H1 (cell line): ENCODE measurements at regions not wholly inside any gene's neighbourhood (a gene's known extent, or its start where the extent isn't known, plus 50 kb on each side); places are given as distances from the start of the nearest gene placed in this dataset.

Source experiments
- CTCF ChIA-PET: fragments of 300-600 bp; sonication (Branson Sonifier 250); formaldehyde crosslinking; loops from one replicate; lab custom pipeline; 2021; ENCODE audit not compliant: partially characterized antibody; lab: Charles Lee
- POLR2A ChIA-PET: fragments of 300-600 bp; sonication (Branson Sonifier 250); formaldehyde crosslinking; loops from one replicate; lab custom pipeline; 2021; ENCODE audit warnings: inconsistent platforms; ENCODE audit not compliant: partially characterized antibody; lab: Charles Lee
- DNase-seq, 2 experiments: peaks; one replicate each; pipeline versions ENCODE4 v3.0.0 to v3.0.0-alpha.2; 2010 to 2022; ENCODE audit warnings: low spot score in 2 of 2, low read depth in 1 of 2, mixed read lengths in 1 of 2
- FAIRE-seq: peaks from 2 replicates; lab custom pipeline; 2011; peaks lifted over from hg19 to GRCh38; lab: Jason Lieb, UNC
- H2AFZ ChIP-seq: 2 replicates; pipeline ENCODE4 v1.8.1; 2012; ENCODE audit warnings: low read length, inconsistent platforms
- H2AK5ac ChIP-seq: 2 replicates; pipeline ENCODE4 v1.6.1; 2013; ENCODE audit warnings: low read depth, low read length
- H2BK120ac ChIP-seq: replicated peaks from 2 replicates; pipeline ENCODE3; 2013; ENCODE audit warnings: low read depth, low read length, inconsistent platforms
- H2BK12ac ChIP-seq: 2 replicates; pipeline ENCODE4 v1.6.1; 2013; ENCODE audit warnings: low read depth, low read length
- H2BK15ac ChIP-seq: 2 replicates; pipeline ENCODE4 v1.6.1; 2013; ENCODE audit warnings: low read length
- H2BK20ac ChIP-seq: 2 replicates; pipeline ENCODE4 v1.6.1; 2013; ENCODE audit warnings: low read length
- H2BK5ac ChIP-seq: 2 replicates; pipeline ENCODE4 v1.6.1; 2013; ENCODE audit warnings: low read depth, low read length
- H3K14ac ChIP-seq: 2 replicates; pipeline ENCODE4 v1.6.1; 2013; ENCODE audit warnings: inconsistent platforms; ENCODE audit not compliant: insufficient read length
- H3K18ac ChIP-seq: 2 replicates; pipeline ENCODE4 v1.6.1; 2013; ENCODE audit warnings: low read length; ENCODE audit errors: extremely low read depth
- H3K23ac ChIP-seq: 2 replicates; pipeline ENCODE4 v1.6.1; 2013; ENCODE audit warnings: inconsistent platforms; ENCODE audit not compliant: insufficient read length
- H3K23me2 ChIP-seq: 2 replicates; pipeline ENCODE4 v1.6.1; 2013; ENCODE audit warnings: low read depth, low read length
- H3K27ac ChIP-seq: 2 replicates; pipeline ENCODE4 v1.6.1; 2011; ENCODE audit warnings: low read depth, low read length, inconsistent platforms
- H3K27me3 ChIP-seq, 4 experiments: replicated peaks in 1 of 4; 1 replicate in 1 of 4; 2 replicates in 3 of 4; pipeline versions ENCODE4 v1.6.1 to v1.8.1; 2011 to 2013; ENCODE audit warnings: low read length in 3 of 4, mild to moderate bottlenecking in 3 of 4, inconsistent platforms in 2 of 4, mixed read lengths in 2 of 4, moderate library complexity in 1 of 4; ENCODE audit not compliant: control insufficient read depth in 3 of 4, insufficient read depth in 3 of 4; ENCODE audit errors: extremely low read depth in 1 of 4
- H3K36me3 ChIP-seq, 4 experiments: 2 replicates each; pipeline versions ENCODE4 v1.6.1 to v1.8.1; 2011 to 2013; ENCODE audit warnings: mild to moderate bottlenecking in 4 of 4, low read length in 3 of 4, moderate library complexity in 2 of 4, control low read depth in 1 of 4, inconsistent platforms in 1 of 4; ENCODE audit not compliant: insufficient read depth in 4 of 4, control insufficient read depth in 2 of 4
- H3K4ac ChIP-seq: replicated peaks from 2 replicates; pipeline ENCODE3; 2013; ENCODE audit warnings: low read length, low read depth, mixed read lengths, inconsistent platforms; ENCODE audit not compliant: insufficient read length
- H3K4me1 ChIP-seq, 4 experiments: replicated peaks in 1 of 4; 1 replicate in 1 of 4; 2 replicates in 3 of 4; pipeline versions ENCODE4 v1.6.1 to v1.8.1; 2011 to 2013; ENCODE audit warnings: low read length in 3 of 4, inconsistent platforms in 2 of 4, mixed read lengths in 1 of 4; ENCODE audit not compliant: insufficient read depth in 4 of 4, control insufficient read depth in 3 of 4
- H3K4me2 ChIP-seq, 2 experiments: 2 replicates each; pipeline versions ENCODE4 v1.6.1 to v1.8.1; 2011 to 2013; ENCODE audit warnings: low read depth in 2 of 2, low read length in 2 of 2, control low read depth in 1 of 2, inconsistent platforms in 1 of 2, mild to moderate bottlenecking in 1 of 2; ENCODE audit not compliant: insufficient read depth in 1 of 2
- H3K4me3 ChIP-seq, 4 experiments: fragments of 200-600, 300-600 bp in 1 of 4; sonication (generic), shearing (Covaris generic), sonication (Bioruptor Twin) in 1 of 4; 2 replicates each; pipeline versions ENCODE4 v1.5.1 to v1.8.1; 2011 to 2016; ENCODE audit warnings: low read length in 4 of 4, low read depth in 3 of 4, control low read depth in 2 of 4, inconsistent platforms in 2 of 4, mild to moderate bottlenecking in 2 of 4, mixed read lengths in 1 of 4, moderate library complexity in 1 of 4; ENCODE audit not compliant: insufficient read depth in 2 of 4; ENCODE audit errors: extremely low read depth in 1 of 4
- H3K56ac ChIP-seq: replicated peaks from 2 replicates; pipeline ENCODE3; 2013; ENCODE audit warnings: low read depth, mild to moderate bottlenecking, mixed read lengths, low read length, inconsistent platforms; ENCODE audit not compliant: insufficient read length
- H3K79me1 ChIP-seq: 2 replicates; pipeline ENCODE4 v1.6.1; 2013; ENCODE audit warnings: low read depth, low read length, control low read depth
- H3K79me2 ChIP-seq, 2 experiments: 2 replicates each; pipeline versions ENCODE4 v1.6.1 to v1.8.1; 2012 to 2013; ENCODE audit warnings: low read length in 2 of 2, mild to moderate bottlenecking in 2 of 2, inconsistent platforms in 1 of 2; ENCODE audit not compliant: insufficient read depth in 2 of 2, control insufficient read depth in 1 of 2
- H3K9ac ChIP-seq, 4 experiments: replicated peaks in 1 of 4; 1 replicate in 1 of 4; 2 replicates in 3 of 4; pipeline versions ENCODE4 v1.6.1 to v1.8.1; 2011 to 2013; ENCODE audit warnings: low read depth in 3 of 4, low read length in 3 of 4, control low read depth in 2 of 4, mild to moderate bottlenecking in 2 of 4, moderate library complexity in 2 of 4, inconsistent platforms in 1 of 4; ENCODE audit errors: extremely low read depth in 1 of 4
- H3K9me3 ChIP-seq, 2 experiments: 2 replicates each; pipeline versions ENCODE4 v1.6.1 to v1.8.1; 2012 to 2013; ENCODE audit warnings: mild to moderate bottlenecking in 2 of 2, moderate library complexity in 2 of 2, control low read depth in 1 of 2, inconsistent platforms in 1 of 2, low read depth in 1 of 2, low read length in 1 of 2, mixed read lengths in 1 of 2; ENCODE audit not compliant: insufficient read depth in 2 of 2
- H4K20me1 ChIP-seq, 2 experiments: replicated peaks in 1 of 2; 2 replicates each; pipeline versions ENCODE3 to v1.8.1; 2011 to 2013; ENCODE audit warnings: inconsistent platforms in 2 of 2, low read length in 2 of 2, mild to moderate bottlenecking in 1 of 2; ENCODE audit not compliant: insufficient read depth in 2 of 2, control insufficient read depth in 1 of 2
- H4K5ac ChIP-seq: 2 replicates; pipeline ENCODE4 v1.6.1; 2013; ENCODE audit warnings: low read length, low read depth, mixed read lengths, inconsistent platforms; ENCODE audit not compliant: insufficient read length
- H4K8ac ChIP-seq: 2 replicates; pipeline ENCODE4 v1.8.0; 2013; ENCODE audit warnings: mild to moderate bottlenecking, moderate library complexity, low read length, inconsistent platforms; ENCODE audit not compliant: insufficient read depth; ENCODE audit errors: extremely low read depth
- H4K91ac ChIP-seq: replicated peaks from 2 replicates; pipeline ENCODE3; 2013; ENCODE audit warnings: low read length, mixed read lengths, inconsistent platforms; ENCODE audit not compliant: insufficient read length
- ASH2L ChIP-seq: fragments of 200-600, 300-600 bp; sonication (generic); IDR thresholded peaks from one replicate; pipeline ENCODE4 v1.7.1; 2017; ENCODE audit warnings: low read length
- CEBPB ChIP-seq: IDR thresholded peaks from 2 replicates; pipeline ENCODE4 v1.6.1; 2012; ENCODE audit warnings: low read depth, low read length
- EZH2 ChIP-seq: fragments of 200-600 bp; sonication (generic); IDR thresholded peaks from 2 replicates; pipeline ENCODE4 v1.7.1; 2012; ENCODE audit warnings: low read depth, mild to moderate bottlenecking, moderate library complexity, low read length, inconsistent platforms; ENCODE audit not compliant: severe bottlenecking
- FOSL1 ChIP-seq: IDR thresholded peaks from 2 replicates; pipeline ENCODE4 v1.6.1; 2011; ENCODE audit warnings: mild to moderate bottlenecking, low read depth, low read length, moderate library complexity; ENCODE audit not compliant: insufficient read depth
- KDM1A ChIP-seq: fragments of 200-600, 300-600 bp; sonication (generic); IDR thresholded peaks from 2 replicates; pipeline ENCODE4 v1.7.1; 2016; ENCODE audit warnings: mild to moderate bottlenecking, low read length, borderline replicate concordance
- RAD21 ChIP-seq, 2 experiments: IDR thresholded peaks in 1 of 2; conservative IDR thresholded peaks in 1 of 2; 2 replicates each; pipeline ENCODE4 v1.6.1; 2011; ENCODE audit warnings: low read depth in 2 of 2, low read length in 2 of 2, improper control_type of control experiment in 1 of 2, inconsistent platforms in 1 of 2, mild to moderate bottlenecking in 1 of 2, moderate library complexity in 1 of 2
- SP4 ChIP-seq: IDR thresholded peaks from 2 replicates; pipeline ENCODE4 v1.6.1; 2012; ENCODE audit warnings: low read length, inconsistent platforms
- WGBS, 2 experiments: shearing (Covaris generic) in 1 of 2; methylation state at CpG; one replicate each; pipeline versions ENCODE4 v1.1.6 to v1.1.7; 2013 to 2015; ENCODE audit warnings: low lambda C conversion rate in 2 of 2, mixed read lengths in 2 of 2, inconsistent platforms in 1 of 2, low coverage in 1 of 2, missing lambda C conversion rate in 1 of 2; ENCODE audit not compliant: insufficient replicate concordance in 2 of 2, insufficient coverage in 1 of 2, insufficient read length in 1 of 2; ENCODE audit errors: extremely low coverage in 1 of 2, missing lambda C conversion rate in 1 of 2; 5-methylcytosine and 5-hydroxymethylcytosine counted together

DNA sequence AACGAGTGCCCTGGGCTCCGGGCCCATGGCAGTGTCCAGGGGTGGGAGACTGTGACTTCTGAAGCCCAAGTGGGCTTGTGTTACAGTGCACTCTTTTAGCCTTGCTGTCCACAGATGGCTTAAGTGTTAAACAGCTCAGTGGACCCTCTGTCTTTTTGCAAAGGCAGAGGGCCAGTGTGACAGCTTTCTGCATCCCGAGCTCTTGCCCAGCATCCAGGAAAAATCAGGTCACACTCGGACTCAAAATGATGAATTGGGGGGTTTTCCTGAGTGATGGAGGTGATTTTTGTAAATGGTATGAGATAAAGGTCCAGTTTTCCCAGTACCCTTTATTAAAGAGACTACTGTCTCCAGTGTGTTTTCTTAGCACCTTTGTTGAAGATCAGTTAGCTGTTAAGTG is 321.3 kb upstream of the GRAMD2B start:
- no peak overlapping the region for H4K91ac ChIP-seq
- no peak overlapping the region for H3K14ac ChIP-seq
- no peaks in the 10 kb centered on the region for H3K79me1 ChIP-seq
- H2BK120ac ChIP-seq, result no peak overlapping the region
- no peak overlapping the region for H3K4me3 ChIP-seq
- no peaks in the 10 kb centered on the region for H3K23me2 ChIP-seq
- no peak overlapping the region for H3K56ac ChIP-seq
- H3K79me2 ChIP-seq, result no peaks in the 10 kb centered on the region
- no peak overlapping the region for H4K8ac ChIP-seq
- no peak overlapping the region for H2AK5ac ChIP-seq
- H3K27ac ChIP-seq, result no peak overlapping the region
- H3K9me3 ChIP-seq, result no peaks in the 10 kb centered on the region; a peak in 1 of 4 replicates
- H2BK5ac ChIP-seq, result no peak overlapping the region
- H2AFZ ChIP-seq, result no peak overlapping the region
- WGBS, 2 experiments, result 92% methylated on average over 4 of the region's 4 CpGs; no CpG with 5 or more reads in 1 of the 2 experiments
- H2BK20ac ChIP-seq, result no peak overlapping the region
- H4K20me1 ChIP-seq, result no peaks in the 10 kb centered on the region
- H2BK15ac ChIP-seq, result no peak overlapping the region
- no peaks in the 10 kb centered on the region for H3K4me1 ChIP-seq
- TF ChIP-seq ASH2L (no peak), KDM1A (no peak), EZH2 (no peak), SP4 (no peak), FOSL1 (no peak), RAD21 (IDR thresholded peaks at IDR 0.05 in 1 of 2, conservative IDR thresholded peaks at IDR 0.05 in 1 of 2; ENCODE audit: low read depth in 2 of 2, low read length in 2 of 2) (no peak), CEBPB (no peak)
- no peak overlapping the region for H2BK12ac ChIP-seq
- no peaks in the 10 kb centered on the region for H3K36me3 ChIP-seq
- H3K27me3 ChIP-seq, result no peaks in the 10 kb centered on the region
- ChIA-PET CTCF (interaction anchor here (0.8 to 1.8 kb wide), 8 partner anchors 8 to 376 kb away, joined by 3 to 4 read pairs (median 4); no protein-coding TSS in a partner anchor), POLR2A (interaction anchor here (0.5 to 0.6 kb wide), 2 partner anchors 29 to 523 kb away, joined by 3 to 4 read pairs; no protein-coding TSS in a partner anchor)
- no peak overlapping the region for H3K23ac ChIP-seq
- H4K5ac ChIP-seq, result no peak overlapping the region
- no peak for FAIRE-seq
- no peak overlapping the region for H3K4ac ChIP-seq
- H3K9ac ChIP-seq, result no peak overlapping the region
- no peak for DNase-seq
- no peak overlapping the region for H3K18ac ChIP-seq
- no peak overlapping the region for H3K4me2 ChIP-seq
